ENCODE measurements at regions not wholly inside any gene's neighbourhood (a gene's known extent, or its start where the extent isn't known, plus 50 kb on each side); places are given as distances from the start of the nearest gene placed in this dataset.

DNA sequence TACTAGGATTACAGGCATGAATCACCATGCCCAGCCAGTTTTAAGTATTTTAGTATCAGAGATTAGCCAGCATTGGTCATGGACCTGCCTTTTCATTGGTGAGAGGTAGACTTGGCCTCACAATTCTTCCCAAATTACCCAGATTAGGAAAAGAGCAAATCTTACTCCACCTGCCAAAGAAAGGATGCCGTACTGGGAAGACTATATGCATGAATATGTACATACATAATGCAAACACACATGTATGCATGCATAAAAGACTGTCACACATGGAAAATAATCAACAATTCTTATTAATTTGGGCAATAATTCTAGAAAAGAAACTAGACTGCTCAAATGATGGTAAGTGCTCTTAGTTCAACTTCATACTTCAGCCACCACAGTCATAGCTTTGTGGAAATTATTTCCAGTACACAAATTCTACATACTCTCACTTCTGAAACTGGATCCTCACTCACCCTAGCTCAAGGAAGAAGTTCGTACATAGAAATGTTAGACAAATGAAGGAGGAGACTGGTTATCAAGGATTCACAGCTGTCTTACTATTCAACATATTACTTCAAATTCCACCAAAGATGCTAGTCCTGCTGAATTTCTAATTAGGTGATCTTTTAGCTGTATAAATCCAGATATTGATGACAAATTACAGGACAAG is 73.7 kb downstream of the MINAR2 start:
- Mint-ChIP-seq H3K4me1 (no peaks in the 10 kb centered on the region), H3K36me3 (ENCODE audit: low read depth) (no peaks in the 10 kb centered on the region), H3K27ac (no peak overlapping the region), H3K4me3 (no peak overlapping the region), H3K27me3 (ENCODE audit: low read depth) (no peaks in the 10 kb centered on the region), H3K9me3 (peaks cover under 1% of the 10 kb centered on the region)
- TF ChIP-seq, protein P1, sequence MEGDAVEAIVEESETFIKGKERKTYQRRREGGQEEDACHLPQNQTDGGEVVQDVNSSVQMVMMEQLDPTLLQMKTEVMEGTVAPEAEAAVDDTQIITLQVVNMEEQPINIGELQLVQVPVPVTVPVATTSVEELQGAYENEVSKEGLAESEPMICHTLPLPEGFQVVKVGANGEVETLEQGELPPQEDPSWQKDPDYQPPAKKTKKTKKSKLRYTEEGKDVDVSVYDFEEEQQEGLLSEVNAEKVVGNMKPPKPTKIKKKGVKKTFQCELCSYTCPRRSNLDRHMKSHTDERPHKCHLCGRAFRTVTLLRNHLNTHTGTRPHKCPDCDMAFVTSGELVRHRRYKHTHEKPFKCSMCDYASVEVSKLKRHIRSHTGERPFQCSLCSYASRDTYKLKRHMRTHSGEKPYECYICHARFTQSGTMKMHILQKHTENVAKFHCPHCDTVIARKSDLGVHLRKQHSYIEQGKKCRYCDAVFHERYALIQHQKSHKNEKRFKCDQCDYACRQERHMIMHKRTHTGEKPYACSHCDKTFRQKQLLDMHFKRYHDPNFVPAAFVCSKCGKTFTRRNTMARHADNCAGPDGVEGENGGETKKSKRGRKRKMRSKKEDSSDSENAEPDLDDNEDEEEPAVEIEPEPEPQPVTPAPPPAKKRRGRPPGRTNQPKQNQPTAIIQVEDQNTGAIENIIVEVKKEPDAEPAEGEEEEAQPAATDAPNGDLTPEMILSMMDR (IDR thresholded peaks at IDR 0.05; ENCODE audit: unreplicated experiment in 3 of 3), result no peak

DNA sequence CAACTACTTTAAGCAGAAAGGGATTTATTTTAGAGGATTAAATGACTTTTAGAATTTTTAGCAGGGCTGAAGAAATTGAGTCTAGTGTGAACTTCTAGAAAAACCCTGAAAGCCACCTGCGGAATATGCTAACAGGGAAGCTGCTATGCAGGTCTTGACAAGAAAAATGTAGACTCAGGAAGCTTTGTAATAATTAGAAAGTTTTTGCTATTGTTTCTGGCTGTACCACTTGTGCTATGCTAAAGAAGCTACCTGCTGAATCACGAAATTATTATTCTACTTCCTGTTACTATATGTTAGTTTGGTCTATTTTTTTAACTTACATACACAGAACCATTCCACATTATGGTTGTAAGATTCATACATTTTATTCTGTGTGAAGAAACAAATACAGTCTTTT is 74.0 kb upstream of the CHSY3 start:
- TF ChIP-seq, protein P1 (IDR thresholded peaks at IDR 0.05; ENCODE audit: unreplicated experiment in 3 of 3), result no peak
- H3K27me3 Mint-ChIP-seq (ENCODE audit: low read depth), result no peaks in the 10 kb centered on the region
- H3K36me3 Mint-ChIP-seq (ENCODE audit: low read depth), result no peaks in the 10 kb centered on the region
- no peak overlapping the region for H3K27ac Mint-ChIP-seq
- no peak overlapping the region for H3K4me3 Mint-ChIP-seq
- no peaks in the 10 kb centered on the region for H3K9me3 Mint-ChIP-seq
- H3K4me1 Mint-ChIP-seq, result no peaks in the 10 kb centered on the region

DNA sequence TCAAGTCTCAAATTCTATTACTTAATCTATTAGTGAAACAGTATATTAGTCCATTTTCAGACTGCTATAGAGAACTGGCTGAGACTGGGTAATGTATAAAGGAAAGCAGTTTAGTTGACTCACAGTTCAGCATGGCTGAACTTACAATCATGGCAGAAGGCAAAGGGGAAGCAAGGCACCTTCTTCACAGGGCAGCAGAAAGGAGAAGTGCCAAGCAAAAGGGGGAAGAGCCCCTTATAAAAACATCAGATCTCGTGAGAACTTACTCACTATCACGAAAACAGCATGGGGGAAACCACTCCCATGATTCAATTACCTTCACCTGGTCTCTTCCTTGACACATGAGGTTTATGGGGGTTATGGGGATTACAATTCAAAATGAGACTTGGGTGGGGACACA is 67.9 kb upstream of the CHSY3 start:
- TF ChIP-seq, protein P1 (IDR thresholded peaks at IDR 0.05; ENCODE audit: unreplicated experiment in 3 of 3), result no peak
- Mint-ChIP-seq H3K36me3 (ENCODE audit: low read depth) (no peaks in the 10 kb centered on the region), H3K27me3 (ENCODE audit: low read depth) (no peaks in the 10 kb centered on the region), H3K9me3 (no peaks in the 10 kb centered on the region), H3K27ac (no peak overlapping the region), H3K4me3 (no peak overlapping the region), H3K4me1 (no peaks in the 10 kb centered on the region)

DNA sequence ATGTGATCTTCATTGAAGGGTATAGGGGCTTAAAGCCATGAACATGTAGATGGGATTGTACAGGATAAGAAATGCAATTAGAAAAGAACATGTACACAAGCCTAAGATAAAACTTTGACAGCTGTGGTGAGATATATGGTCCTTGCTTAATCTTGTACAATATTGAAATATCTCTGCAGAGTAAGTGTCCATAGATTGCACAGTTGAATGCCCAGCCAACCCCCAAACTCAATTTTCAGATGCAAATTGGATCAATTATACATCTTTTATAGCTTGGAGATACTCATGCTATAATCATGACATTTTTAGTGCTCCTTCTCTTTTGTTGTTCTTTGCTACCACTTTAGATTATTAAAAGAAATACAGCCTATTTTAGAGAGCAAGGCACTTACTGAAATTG is 59.5 kb upstream of the CHSY3 start:
- H3K4me3 Mint-ChIP-seq, result no peak overlapping the region
- H3K4me1 Mint-ChIP-seq, result no peaks in the 10 kb centered on the region
- H3K36me3 Mint-ChIP-seq (ENCODE audit: low read depth), result no peaks in the 10 kb centered on the region
- H3K27me3 Mint-ChIP-seq (ENCODE audit: low read depth), result peaks cover 3% of the 10 kb centered on the region
- H3K27ac Mint-ChIP-seq, result no peak overlapping the region
- H3K9me3 Mint-ChIP-seq, result no peaks in the 10 kb centered on the region
- TF ChIP-seq, protein P1 (IDR thresholded peaks at IDR 0.05; ENCODE audit: unreplicated experiment in 3 of 3), result no peak

DNA sequence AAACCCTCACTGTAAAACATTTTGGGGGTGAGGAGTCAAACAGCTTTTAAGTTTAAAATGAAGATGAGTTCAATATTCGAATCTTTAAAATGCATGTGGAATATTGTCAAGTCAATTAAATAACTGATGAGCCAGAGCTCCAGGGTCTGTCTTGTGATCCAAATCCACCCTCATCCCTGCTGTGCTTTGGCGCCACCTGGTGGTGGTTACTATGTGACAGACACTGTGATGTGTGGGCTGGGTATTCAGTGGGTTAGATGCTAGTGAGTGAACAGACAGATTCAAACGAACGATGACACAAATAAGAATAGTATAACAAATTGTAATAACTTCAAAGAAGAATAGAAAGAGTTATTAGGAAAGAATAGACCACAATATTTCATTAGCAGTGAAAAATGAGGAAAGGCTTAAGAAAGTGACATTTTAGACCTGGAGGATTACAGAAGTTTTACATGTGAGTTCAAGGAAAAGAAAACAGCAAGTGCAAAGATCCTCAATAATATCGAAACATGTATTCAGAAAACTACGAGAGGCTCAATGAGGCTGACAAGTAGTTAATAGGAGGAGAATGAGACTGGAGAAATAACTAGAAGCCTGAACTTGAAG is 51.4 kb upstream of the CHSY3 start:
- H3K4me1 Mint-ChIP-seq, result peaks cover 8% of the 10 kb centered on the region
- TF ChIP-seq, protein P1 (IDR thresholded peaks at IDR 0.05; ENCODE audit: unreplicated experiment in 3 of 3), result peak; percentile 84 to 92 (median 90)
- H3K9me3 Mint-ChIP-seq, result no peaks in the 10 kb centered on the region
- H3K27me3 Mint-ChIP-seq (ENCODE audit: low read depth), result peaks cover 1% of the 10 kb centered on the region
- H3K36me3 Mint-ChIP-seq (ENCODE audit: low read depth), result no peaks in the 10 kb centered on the region
- H3K27ac Mint-ChIP-seq, result no peak overlapping the region
- H3K4me3 Mint-ChIP-seq, result no peak overlapping the region

DNA sequence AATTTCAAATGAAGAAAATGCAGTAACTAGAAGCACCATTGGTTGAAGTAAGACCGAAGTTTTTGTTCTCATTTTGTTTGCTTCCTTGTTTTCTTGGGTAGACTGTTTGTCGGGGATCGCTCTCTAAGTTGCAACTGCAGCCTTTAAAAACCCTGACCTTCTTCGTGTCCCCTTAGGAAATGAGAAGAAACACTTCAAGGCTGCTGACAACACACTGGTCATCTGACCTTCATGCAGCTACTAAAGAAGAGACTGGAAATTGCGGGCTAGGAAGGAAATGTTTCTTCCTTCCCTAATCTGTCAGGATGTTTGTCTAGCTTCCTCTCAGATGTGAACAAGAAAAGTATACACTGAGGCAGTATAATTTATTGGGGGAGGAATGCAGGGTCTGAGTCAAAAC is 50.7 kb upstream of the CHSY3 start:
- Mint-ChIP-seq H3K36me3 (ENCODE audit: low read depth) (no peaks in the 10 kb centered on the region), H3K27me3 (ENCODE audit: low read depth) (no peaks in the 10 kb centered on the region), H3K9me3 (no peaks in the 10 kb centered on the region), H3K4me3 (no peak overlapping the region), H3K27ac (no peak overlapping the region), H3K4me1 (peaks cover 8% of the 10 kb centered on the region)
- TF ChIP-seq, protein P1 (IDR thresholded peaks at IDR 0.05; ENCODE audit: unreplicated experiment in 3 of 3), result no peak
